DND-41 (cell line): ENCODE measurements at regions not wholly inside any gene's neighbourhood (a gene's known extent, or its start where the extent isn't known, plus 50 kb on each side); places are given as distances from the start of the nearest gene placed in this dataset.

Experiments
- ATAC-seq: fragments of 200-7000 bp; cut with Tn5 transposase; 3 replicates; pipeline ENCODE4 v1.9.1; 2021; ENCODE audit warnings: low read depth; ENCODE audit not compliant: insufficient read depth
- DNase-seq: peaks from one replicate; pipeline ENCODE4 v3.0.0-alpha.2; 2020
- H2AFZ ChIP-seq: 2 replicates; pipeline ENCODE4 v1.6.0; 2012; ENCODE audit warnings: low read depth, low read length
- H3K27ac ChIP-seq: 2 replicates; pipeline ENCODE4 v1.5.1; 2012; ENCODE audit warnings: low read length, inconsistent platforms
- H3K27me3 ChIP-seq: fragments of 200-600 bp; sonication (generic); 2 replicates; pipeline ENCODE4 v1.6.0; 2012; ENCODE audit warnings: low read length, mild to moderate bottlenecking, inconsistent platforms; ENCODE audit not compliant: insufficient read depth, poor library complexity
- H3K36me3 ChIP-seq: 2 replicates; pipeline ENCODE4 v1.5.1; 2012; ENCODE audit warnings: low read length, inconsistent platforms; ENCODE audit not compliant: insufficient read depth
- H3K4me1 ChIP-seq: 2 replicates; pipeline ENCODE4 v1.5.1; 2012; ENCODE audit warnings: mild to moderate bottlenecking, low read length; ENCODE audit not compliant: insufficient read depth
- H3K4me2 ChIP-seq: 2 replicates; pipeline ENCODE4 v1.6.0; 2012; ENCODE audit warnings: mild to moderate bottlenecking, moderate library complexity, low read length, inconsistent platforms; ENCODE audit not compliant: insufficient read depth
- H3K4me3 ChIP-seq, 2 experiments: fragments of 200-600 bp in 1 of 2; shearing (Covaris generic) in 1 of 2; 2 replicates each; pipeline ENCODE4 v1.5.1; 2012 to 2016; ENCODE audit warnings: inconsistent platforms in 2 of 2, low read length in 2 of 2, mild to moderate bottlenecking in 2 of 2, low read depth in 1 of 2, moderate library complexity in 1 of 2
- H3K79me2 ChIP-seq: 2 replicates; pipeline ENCODE4 v1.6.0; 2012; ENCODE audit warnings: low read length, inconsistent platforms; ENCODE audit not compliant: insufficient read depth
- H3K9ac ChIP-seq: 2 replicates; pipeline ENCODE4 v1.6.0; 2012; ENCODE audit warnings: low read depth, mild to moderate bottlenecking, inconsistent platforms, low read length, moderate library complexity
- H3K9me3 ChIP-seq: 2 replicates; pipeline ENCODE4 v1.5.1; 2012; ENCODE audit warnings: low read length, moderate library complexity, mild to moderate bottlenecking, inconsistent platforms; ENCODE audit not compliant: insufficient read depth, severe bottlenecking
- H4K20me1 ChIP-seq: 2 replicates; pipeline ENCODE4 v1.6.0; 2012; ENCODE audit warnings: low read length; ENCODE audit not compliant: insufficient read depth
- CTCF ChIP-seq: IDR thresholded peaks from 2 replicates; pipeline ENCODE4 v1.5.1; 2012; ENCODE audit warnings: borderline replicate concordance, low read length, moderate library complexity, mild to moderate bottlenecking; ENCODE audit not compliant: poor library complexity, severe bottlenecking; ENCODE audit errors: extremely low read depth
- EZH2 ChIP-seq: IDR thresholded peaks from 3 replicates; pipeline ENCODE4 v1.6.1; 2012; ENCODE audit warnings: borderline replicate concordance, low read depth, mild to moderate bottlenecking, moderate library complexity, low read length, inconsistent platforms; ENCODE audit not compliant: severe bottlenecking

- ATAC-seq (no peak), DNase-seq (no peak)
- Histone ChIP-seq H2AFZ (no peak overlapping the region), H3K27me3 (no peaks in the 10 kb centered on the region), H3K27ac (no peak overlapping the region), H3K4me3 (no peak overlapping the region), H3K4me1 (no peaks in the 10 kb centered on the region), H3K9me3 (no peaks in the 10 kb centered on the region), H3K36me3 (no peaks in the 10 kb centered on the region), H4K20me1 (no peaks in the 10 kb centered on the region), H3K9ac (no peak overlapping the region), H3K4me2 (no peak overlapping the region), H3K79me2 (no peaks in the 10 kb centered on the region)
- no peak for TF ChIP-seq CTCF
- no peak for TF ChIP-seq EZH2
These were observed 439.1 kb downstream of the TLL1 start for GRCh38 chr4:166312166-166312565.

- Histone ChIP-seq H3K4me1 (no peaks in the 10 kb centered on the region), H3K27ac (no peak overlapping the region), H3K79me2 (no peaks in the 10 kb centered on the region), H3K4me3 (no peak overlapping the region), H3K9ac (no peak overlapping the region), H3K36me3 (no peaks in the 10 kb centered on the region), H3K9me3 (no peaks in the 10 kb centered on the region), H3K27me3 (no peaks in the 10 kb centered on the region), H3K4me2 (no peak overlapping the region), H4K20me1 (no peaks in the 10 kb centered on the region), H2AFZ (no peak overlapping the region)
- ATAC-seq (no peak), DNase-seq (no peak)
- no peak for TF ChIP-seq CTCF
- no peak for TF ChIP-seq EZH2
These were observed 441.9 kb downstream of the TLL1 start for GRCh38 chr4:166314902-166315301.

- no peaks in the 10 kb centered on the region for H3K27me3 ChIP-seq
- H3K27ac ChIP-seq = no peak overlapping the region
- H3K9me3 ChIP-seq = no peaks in the 10 kb centered on the region
- H3K9ac ChIP-seq = no peak overlapping the region
- H2AFZ ChIP-seq = no peak overlapping the region
- no peaks in the 10 kb centered on the region for H3K4me1 ChIP-seq
- H3K36me3 ChIP-seq = no peaks in the 10 kb centered on the region
- no peak for TF ChIP-seq EZH2
- TF ChIP-seq CTCF = no peak
- no peaks in the 10 kb centered on the region for H3K79me2 ChIP-seq
- no peak overlapping the region for H3K4me3 ChIP-seq
- DNase-seq (no peak), ATAC-seq (no peak)
- H4K20me1 ChIP-seq = no peaks in the 10 kb centered on the region
- no peak overlapping the region for H3K4me2 ChIP-seq
These were observed 442.9 kb downstream of the TLL1 start for GRCh38 chr4:166315721-166316467.
